Smooth muscle cell of the brain vasculature (primary cell): ENCODE measurements at regions not wholly inside any gene's neighbourhood (a gene's known extent, or its start where the extent isn't known, plus 50 kb on each side); places are given as distances from the start of the nearest gene placed in this dataset.

Experiments used
- DNase-seq: peaks from one replicate; pipeline ENCODE4 v3.0.0-alpha.2; 2012; ENCODE audit warnings: low read depth, low spot score

GRCh38 chrX:39601231-39602177, 496.3 kb downstream of the BCOR start:
- no peak for DNase-seq

- no peak for DNase-seq
These were observed 495.6 kb downstream of the BCOR start for GRCh38 chrX:39602195-39602594.

- no peak for DNase-seq
These were observed 494.5 kb downstream of the BCOR start for GRCh38 chrX:39603230-39603629.

- DNase-seq = no peak
These were observed 492.6 kb downstream of the BCOR start for GRCh38 chrX:39605183-39605582.

- no peak for DNase-seq
These were observed 491.9 kb downstream of the BCOR start for GRCh38 chrX:39605866-39606265.

- DNase-seq = no peak
These were observed 487.8 kb downstream of the BCOR start for GRCh38 chrX:39609941-39610340.

GRCh38 chrX:39611468-39611867, 486.3 kb downstream of the BCOR start:
- no peak for DNase-seq

GRCh38 chrX:39613482-39613995, 484.2 kb downstream of the BCOR start:
- DNase-seq = no peak

- no peak for DNase-seq
These were observed 483.6 kb downstream of the BCOR start for GRCh38 chrX:39613997-39614679.

- DNase-seq = no peak
These were observed 483.1 kb downstream of the BCOR start for GRCh38 chrX:39614680-39614998.

GRCh38 chrX:39616098-39616729, 481.5 kb downstream of the BCOR start:
- DNase-seq = no peak

GRCh38 chrX:39616731-39617130, 481.0 kb downstream of the BCOR start:
- no peak for DNase-seq

GRCh38 chrX:39618178-39618577, 479.6 kb downstream of the BCOR start:
- DNase-seq = no peak

GRCh38 chrX:39619182-39620009, 478.4 kb downstream of the BCOR start:
- no peak for DNase-seq

- DNase-seq = no peak
These were observed 473.6 kb downstream of the BCOR start for GRCh38 chrX:39624166-39624565.

- DNase-seq = no peak
These were observed 471.9 kb downstream of the BCOR start for GRCh38 chrX:39625810-39626209.

- DNase-seq = no peak
These were observed 471.0 kb downstream of the BCOR start for GRCh38 chrX:39626749-39627148.

GRCh38 chrX:39627257-39627656, 470.5 kb downstream of the BCOR start:
- no peak for DNase-seq

- no peak for DNase-seq
These were observed 468.8 kb downstream of the BCOR start for GRCh38 chrX:39629001-39629400.

- DNase-seq = no peak
These were observed 467.4 kb downstream of the BCOR start for GRCh38 chrX:39630344-39630743.
